Naive thymus-derived CD8-positive, alpha-beta T cell (primary cell): ENCODE measurements at regions not wholly inside any gene's neighbourhood (a gene's known extent, or its start where the extent isn't known, plus 50 kb on each side); places are given as distances from the start of the nearest gene placed in this dataset.

Experiments
- ATAC-seq, 2 donors: fragments of 150-1000 bp; cut with Tn5 transposase in 1 of 2; sonication (Bioruptor Pico), chemical (Tn5 transposase) in 1 of 2; 1 replicate in 1 of 2; 2 replicates in 1 of 2; pipeline ENCODE4 v1.10.0; 2021; ENCODE audit warnings: mild to moderate bottlenecking in 2 of 2, moderate library complexity in 2 of 2
- POLR2A ChIA-PET: fragments of 350-600 bp; sonication (Branson Sonifier 250); formaldehyde crosslinking; loops from one replicate; lab custom pipeline; 2021; ENCODE audit warnings: antibody characterized with exemption; lab: Charles Lee
- DNase-seq, 10 donors: peaks; one replicate each; pipeline versions ENCODE4 v3.0.0 to v3.0.0-alpha.2; 2020 to 2022
- H3K27ac Mint-ChIP-seq, 10 donors: one replicate each; pipeline ENCODE4 v1.8.0; 2020 to 2022; ENCODE audit warnings: mild to moderate bottlenecking in 10 of 10, mixed read lengths in 10 of 10, moderate library complexity in 4 of 10, inconsistent platforms in 1 of 10
- H3K27me3 Mint-ChIP-seq, 5 donors: one replicate each; pipeline ENCODE4 v1.8.0; 2021 to 2022; ENCODE audit warnings: mixed read lengths in 5 of 5
- H3K36me3 Mint-ChIP-seq, 3 donors: one replicate each; pipeline ENCODE4 v1.8.0; 2020 to 2022; ENCODE audit warnings: mixed read lengths in 3 of 3, mild to moderate bottlenecking in 2 of 3, inconsistent platforms in 1 of 3
- H3K4me1 Mint-ChIP-seq, 4 donors: one replicate each; pipeline ENCODE4 v1.8.0; 2021 to 2022; ENCODE audit warnings: mixed read lengths in 4 of 4
- H3K4me3 Mint-ChIP-seq, 10 donors: one replicate each; pipeline ENCODE4 v1.8.0; 2020 to 2022; ENCODE audit warnings: mild to moderate bottlenecking in 10 of 10, mixed read lengths in 10 of 10, moderate library complexity in 6 of 10, inconsistent platforms in 1 of 10
- H3K9me3 Mint-ChIP-seq, 9 donors: one replicate each; pipeline ENCODE4 v1.8.0; 2020 to 2022; ENCODE audit warnings: mixed read lengths in 9 of 9, mild to moderate bottlenecking in 3 of 9, inconsistent platforms in 1 of 9, moderate library complexity in 1 of 9

- Mint-ChIP-seq H3K27me3 (peaks cover 3 to 25% (median 15%) of the 10 kb centered on the region in 5 donors), H3K4me1 (no peaks in the 10 kb centered on the region), H3K36me3 (peaks cover 0 to 19% (median 3%) of the 10 kb centered on the region in 3 donors), H3K4me3 (no peak overlapping the region), H3K27ac (no peak overlapping the region), H3K9me3 (peaks cover 0 to 50% (median 29%) of the 10 kb centered on the region in 9 donors)
- POLR2A ChIA-PET: no interaction called here
- DNase-seq (no peak), ATAC-seq (no peak)
Measured at GRCh38 chr5:6125781-6126180, 252.6 kb downstream of the MED10 start.

DNA sequence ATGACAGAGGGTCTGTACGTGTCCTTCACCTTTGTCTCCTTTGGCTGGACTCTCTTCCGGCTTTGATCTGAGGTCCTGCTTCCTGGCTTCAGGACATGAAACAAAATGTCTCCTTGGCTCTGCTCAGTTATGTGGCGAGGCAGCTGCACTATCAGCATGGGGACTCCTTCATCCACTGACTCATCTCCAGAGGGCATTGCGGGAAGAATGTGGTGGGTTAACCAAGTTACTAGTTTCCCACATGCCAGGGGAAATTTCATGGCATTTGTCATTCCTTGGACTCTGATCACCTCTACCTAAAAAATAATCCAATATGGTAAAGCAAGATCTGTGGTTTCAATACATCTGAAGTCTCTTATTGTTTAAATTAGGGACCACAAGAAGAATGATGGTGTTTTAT, 259.7 kb downstream of the MED10 start:
- Mint-ChIP-seq H3K9me3 (peaks cover 0 to 21% (median 13%) of the 10 kb centered on the region in 9 donors), H3K27ac (no peak overlapping the region), H3K4me3 (no peak overlapping the region), H3K36me3 (peaks cover 0 to 13% (median 0%) of the 10 kb centered on the region in 3 donors), H3K4me1 (no peaks in the 10 kb centered on the region), H3K27me3 (peaks cover 0 to 28% (median 4%) of the 10 kb centered on the region in 5 donors)
- POLR2A ChIA-PET: no interaction called here
- no peak for ATAC-seq
- no peak for DNase-seq

DNA sequence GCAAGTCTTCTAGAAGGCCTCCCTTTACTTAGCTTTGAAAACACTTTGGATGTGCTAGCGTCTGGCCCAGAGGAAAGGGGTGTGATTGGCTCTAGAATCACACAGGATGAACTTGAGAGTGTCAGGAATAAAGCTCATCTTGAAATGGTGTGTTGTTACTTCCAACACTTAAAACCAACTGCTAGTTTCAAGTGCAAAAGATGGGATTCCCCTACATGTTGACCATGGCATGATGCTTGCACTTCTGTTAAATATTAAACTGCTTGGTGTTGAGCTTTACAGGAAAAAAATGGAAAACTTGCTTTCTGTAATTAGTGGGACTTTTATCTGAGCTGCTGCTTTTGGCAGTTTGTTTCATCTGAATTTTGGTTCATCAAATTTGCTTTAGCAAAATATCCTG, 261.1 kb downstream of the MED10 start:
- no peak overlapping the region for H3K4me3 Mint-ChIP-seq
- peaks cover 0 to 4% (median 0%) of the 10 kb centered on the region in 3 donors for H3K36me3 Mint-ChIP-seq
- ATAC-seq (no peak), DNase-seq (no peak)
- H3K27me3 Mint-ChIP-seq: peaks cover 0 to 23% (median 4%) of the 10 kb centered on the region in 5 donors
- no peaks in the 10 kb centered on the region for H3K4me1 Mint-ChIP-seq
- H3K9me3 Mint-ChIP-seq: peaks cover 0 to 20% (median 5%) of the 10 kb centered on the region in 9 donors
- H3K27ac Mint-ChIP-seq: no peak overlapping the region
- POLR2A ChIA-PET: no interaction called here

- Mint-ChIP-seq H3K27ac (no peak overlapping the region), H3K9me3 (peaks cover 0 to 20% (median 3%) of the 10 kb centered on the region in 9 donors), H3K4me3 (no peak overlapping the region), H3K36me3 (peaks cover 0 to 4% (median 0%) of the 10 kb centered on the region in 3 donors), H3K4me1 (no peaks in the 10 kb centered on the region), H3K27me3 (peaks cover 0 to 21% (median 3%) of the 10 kb centered on the region in 5 donors)
- no peak for DNase-seq
- POLR2A ChIA-PET: no interaction called here
- no peak for ATAC-seq
Measured at GRCh38 chr5:6115852-6116251, 262.5 kb downstream of the MED10 start.

DNA sequence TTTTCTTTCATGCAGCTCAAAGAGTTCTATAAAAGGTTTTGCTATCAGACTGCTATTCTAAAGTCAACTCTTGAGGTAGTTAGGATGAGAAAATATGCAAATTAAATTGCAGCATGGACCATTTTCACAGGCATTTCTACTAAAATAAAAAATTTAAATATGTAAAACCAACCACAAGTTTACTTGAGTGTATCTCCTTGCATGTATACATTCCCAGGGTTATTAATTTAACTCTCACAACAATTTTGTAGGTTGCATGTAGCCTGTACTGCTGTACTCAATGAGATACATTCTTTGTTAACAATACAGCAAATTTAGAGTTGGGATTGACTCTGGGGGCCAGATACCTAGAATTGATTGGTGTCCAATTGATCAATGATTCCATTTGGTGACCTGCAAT, 265.8 kb downstream of the MED10 start:
- POLR2A ChIA-PET: no interaction called here
- Mint-ChIP-seq H3K9me3 (peaks cover 0 to 10% (median 0%) of the 10 kb centered on the region in 9 donors), H3K4me3 (no peak overlapping the region), H3K36me3 (no peaks in the 10 kb centered on the region), H3K27ac (no peak overlapping the region), H3K4me1 (no peaks in the 10 kb centered on the region), H3K27me3 (peaks cover 0 to 16% (median 0%) of the 10 kb centered on the region in 5 donors)
- DNase-seq (no peak), ATAC-seq (no peak)

DNA sequence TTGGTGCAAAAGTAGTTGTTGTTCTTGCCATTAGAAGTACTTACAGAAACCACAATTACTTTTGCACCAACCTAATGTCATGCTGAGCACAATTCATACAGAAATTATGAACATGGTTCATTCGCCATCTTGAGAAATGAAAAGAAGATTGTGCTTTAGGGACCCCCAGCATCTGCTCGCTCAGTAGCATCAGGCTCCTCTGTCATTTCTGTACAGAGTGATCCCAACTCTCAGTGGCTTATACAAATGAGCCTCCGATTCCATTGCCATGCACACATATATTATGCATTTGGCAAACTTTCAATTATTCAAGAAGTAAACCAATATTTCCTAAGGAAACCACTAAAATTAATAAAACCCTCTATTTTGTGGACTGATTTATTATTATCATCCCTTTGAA, 266.2 kb downstream of the MED10 start:
- peaks cover 0 to 16% (median 0%) of the 10 kb centered on the region in 5 donors for H3K27me3 Mint-ChIP-seq
- no peak for DNase-seq
- H3K9me3 Mint-ChIP-seq: peaks cover 0 to 10% (median 0%) of the 10 kb centered on the region in 9 donors
- H3K4me1 Mint-ChIP-seq: no peaks in the 10 kb centered on the region
- no peak overlapping the region for H3K27ac Mint-ChIP-seq
- H3K4me3 Mint-ChIP-seq: no peak overlapping the region
- H3K36me3 Mint-ChIP-seq: no peaks in the 10 kb centered on the region
- POLR2A ChIA-PET: no interaction called here
- ATAC-seq: no peak

DNA sequence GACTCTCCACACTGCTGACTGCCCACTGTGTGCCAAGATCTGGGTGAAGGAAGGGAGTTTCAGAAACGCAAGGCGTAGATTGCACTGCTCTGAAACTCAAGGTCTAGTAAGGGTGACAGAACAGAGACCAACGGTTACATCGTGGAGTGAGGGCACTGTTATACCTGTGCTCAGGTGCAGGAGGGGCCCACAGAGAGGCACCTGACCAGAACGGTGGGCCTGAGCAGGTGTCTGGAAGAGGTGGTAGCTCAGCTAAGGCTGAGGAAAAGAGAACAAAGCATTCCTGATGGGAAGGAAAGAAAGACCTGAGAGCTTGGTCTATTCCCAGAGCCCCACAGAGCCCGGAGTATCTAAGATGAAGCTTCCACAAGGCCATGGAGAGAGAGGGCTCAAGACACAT, 267.2 kb downstream of the MED10 start:
- no peaks in the 10 kb centered on the region for H3K4me1 Mint-ChIP-seq
- ATAC-seq (no peak), DNase-seq (no peak)
- H3K36me3 Mint-ChIP-seq: no peaks in the 10 kb centered on the region
- H3K27me3 Mint-ChIP-seq: peaks cover 0 to 16% (median 0%) of the 10 kb centered on the region in 5 donors
- H3K9me3 Mint-ChIP-seq: peaks cover 0 to 10% (median 0%) of the 10 kb centered on the region in 9 donors
- H3K27ac Mint-ChIP-seq: no peak overlapping the region
- no peak overlapping the region for H3K4me3 Mint-ChIP-seq
- POLR2A ChIA-PET: no interaction called here

- POLR2A ChIA-PET: no interaction called here
- H3K27ac Mint-ChIP-seq: no peak overlapping the region
- DNase-seq (no peak), ATAC-seq (no peak)
- H3K27me3 Mint-ChIP-seq: peaks cover 0 to 14% (median 0%) of the 10 kb centered on the region in 5 donors
- no peak overlapping the region for H3K4me3 Mint-ChIP-seq
- no peaks in the 10 kb centered on the region for H3K4me1 Mint-ChIP-seq
- H3K9me3 Mint-ChIP-seq: peaks cover 0 to 10% (median 0%) of the 10 kb centered on the region in 9 donors
- H3K36me3 Mint-ChIP-seq: no peaks in the 10 kb centered on the region
Measured at GRCh38 chr5:6110441-6111005, 267.8 kb downstream of the MED10 start.

DNA sequence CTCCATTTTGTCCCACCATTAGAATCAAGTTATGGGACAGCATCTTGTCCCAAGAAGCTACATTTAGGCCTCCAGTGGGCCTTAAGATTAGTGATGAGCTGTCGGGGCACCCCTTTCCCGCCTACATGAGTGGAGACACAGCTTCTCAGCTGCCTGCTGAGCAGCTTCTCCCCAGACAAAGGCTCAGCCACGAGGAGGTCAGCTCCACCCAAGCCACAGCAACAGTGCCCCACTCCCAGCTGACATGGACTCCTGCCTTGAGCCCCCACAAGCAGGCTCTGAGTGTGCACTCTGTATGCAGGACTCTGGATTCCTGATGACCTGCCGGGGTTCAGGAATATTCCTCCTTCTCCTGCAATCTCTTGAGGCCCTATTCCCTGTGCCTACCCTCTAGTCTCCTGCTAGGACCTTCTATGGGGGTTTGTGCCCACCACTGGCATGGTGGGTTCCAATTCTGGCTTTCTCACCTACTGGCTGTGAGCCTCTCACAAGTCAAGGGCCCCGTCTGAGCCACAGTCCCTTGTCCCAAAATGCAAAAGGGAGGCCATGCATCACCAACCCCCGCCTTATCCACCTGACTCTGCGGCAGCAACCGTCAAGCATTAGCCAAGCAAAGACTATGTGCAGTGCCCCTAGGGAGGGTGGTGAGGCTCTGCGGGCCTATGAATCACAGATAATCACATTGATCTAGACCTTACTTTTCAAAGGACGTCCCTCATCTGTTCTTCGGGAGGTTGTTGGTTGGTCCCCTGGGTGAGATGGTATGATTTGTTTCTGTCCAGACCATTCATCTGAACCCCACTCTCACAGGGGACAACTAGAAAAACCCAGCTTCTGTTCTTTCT, 269.1 kb downstream of the MED10 start:
- H3K27ac Mint-ChIP-seq: no peak overlapping the region
- H3K4me1 Mint-ChIP-seq: no peaks in the 10 kb centered on the region
- ATAC-seq (no peak), DNase-seq (no peak)
- POLR2A ChIA-PET: no interaction called here
- H3K9me3 Mint-ChIP-seq: no peaks in the 10 kb centered on the region
- no peak overlapping the region for H3K4me3 Mint-ChIP-seq
- peaks cover 0 to 7% (median 0%) of the 10 kb centered on the region in 5 donors for H3K27me3 Mint-ChIP-seq
- no peaks in the 10 kb centered on the region for H3K36me3 Mint-ChIP-seq

- ATAC-seq (no peak), DNase-seq (no peak)
- POLR2A ChIA-PET: no interaction called here
- H3K4me3 Mint-ChIP-seq: no peak overlapping the region
- H3K4me1 Mint-ChIP-seq: no peaks in the 10 kb centered on the region
- no peaks in the 10 kb centered on the region for H3K9me3 Mint-ChIP-seq
- H3K36me3 Mint-ChIP-seq: no peaks in the 10 kb centered on the region
- H3K27ac Mint-ChIP-seq: no peak overlapping the region
- H3K27me3 Mint-ChIP-seq: peaks cover 0 to 4% (median 0%) of the 10 kb centered on the region in 5 donors
Measured at GRCh38 chr5:6108540-6108848, 269.9 kb downstream of the MED10 start.

GRCh38 chr5:6107675-6108539, 270.4 kb downstream of the MED10 start:
- ATAC-seq: no peak
- Mint-ChIP-seq H3K27me3 (peaks cover 0 to 4% (median 0%) of the 10 kb centered on the region in 5 donors), H3K27ac (no peak overlapping the region), H3K4me3 (no peak overlapping the region), H3K4me1 (no peaks in the 10 kb centered on the region), H3K36me3 (no peaks in the 10 kb centered on the region), H3K9me3 (no peaks in the 10 kb centered on the region)
- no peak for DNase-seq
- POLR2A ChIA-PET: no interaction called here

DNA sequence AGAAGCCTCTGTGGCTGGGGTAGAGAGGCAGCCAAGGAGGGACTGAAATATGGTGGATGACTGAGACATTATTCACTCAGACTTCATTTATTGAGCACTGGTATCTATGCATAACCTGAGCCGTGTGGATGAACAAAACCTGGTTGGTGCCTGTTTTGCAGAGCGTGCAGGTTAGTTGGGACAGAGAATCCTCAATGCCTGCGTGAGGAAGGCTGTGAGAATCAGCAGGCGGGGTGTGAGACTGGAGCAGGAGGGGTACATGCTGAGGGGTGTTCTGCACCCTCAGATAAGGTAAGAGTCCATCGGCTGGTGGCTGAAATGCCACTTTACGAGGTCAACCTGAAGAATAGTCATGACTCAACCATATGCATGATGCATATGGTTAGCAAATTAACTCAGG, 271.6 kb downstream of the MED10 start:
- H3K27me3 Mint-ChIP-seq: peaks cover 0 to 4% (median 0%) of the 10 kb centered on the region in 5 donors
- H3K36me3 Mint-ChIP-seq: no peaks in the 10 kb centered on the region
- ATAC-seq (no peak), DNase-seq (no peak)
- H3K4me1 Mint-ChIP-seq: no peaks in the 10 kb centered on the region
- H3K27ac Mint-ChIP-seq: no peak overlapping the region
- H3K9me3 Mint-ChIP-seq: peaks cover 0 to 4% (median 0%) of the 10 kb centered on the region in 9 donors
- POLR2A ChIA-PET: no interaction called here
- H3K4me3 Mint-ChIP-seq: no peak overlapping the region

- DNase-seq: no peak
- peaks cover 0 to 3% (median 0%) of the 10 kb centered on the region in 5 donors for H3K27me3 Mint-ChIP-seq
- H3K27ac Mint-ChIP-seq: no peak overlapping the region
- H3K36me3 Mint-ChIP-seq: no peaks in the 10 kb centered on the region
- peaks cover 0 to 4% (median 0%) of the 10 kb centered on the region in 9 donors for H3K9me3 Mint-ChIP-seq
- no peaks in the 10 kb centered on the region for H3K4me1 Mint-ChIP-seq
- no peak overlapping the region for H3K4me3 Mint-ChIP-seq
- POLR2A ChIA-PET: no interaction called here
- ATAC-seq: no peak
Measured at GRCh38 chr5:6105320-6105719, 273.0 kb downstream of the MED10 start.
